Hematopoietic multipotent progenitor cell treated with erythropoietin and hydrocortisone succinate and interleukin-3 and kit ligand, for 17 days (in vitro differentiated cells): ENCODE measurements at regions not wholly inside any gene's neighbourhood (a gene's known extent, or its start where the extent isn't known, plus 50 kb on each side); places are given as distances from the start of the nearest gene placed in this dataset.

Experiments used
- DNase-seq: peaks from one replicate; pipeline ENCODE4 v3.0.0-alpha.2; 2015; ENCODE audit warnings: low spot score

- no peak for DNase-seq
Observed at GRCh38 chr22:49303061-49303735, 524.5 kb downstream of the BRD1 start.

GRCh38 chr22:49302530-49302929 is 525.1 kb downstream of the BRD1 start:
- no peak for DNase-seq

GRCh38 chr22:49302150-49302460 is 525.6 kb downstream of the BRD1 start:
- no peak for DNase-seq

- DNase-seq, result no peak
Observed at GRCh38 chr22:49301398-49302149, 526.1 kb downstream of the BRD1 start.

- DNase-seq, result no peak
Observed at GRCh38 chr22:49300951-49301397, 526.7 kb downstream of the BRD1 start.

GRCh38 chr22:49300241-49300640 is 527.4 kb downstream of the BRD1 start:
- no peak for DNase-seq

GRCh38 chr22:49299821-49300231 is 527.8 kb downstream of the BRD1 start:
- DNase-seq, result no peak

- no peak for DNase-seq
Observed at GRCh38 chr22:49298834-49299750, 528.6 kb downstream of the BRD1 start.

- DNase-seq, result no peak
Observed at GRCh38 chr22:49297871-49298721, 529.6 kb downstream of the BRD1 start.

- no peak for DNase-seq
Observed at GRCh38 chr22:49297286-49297870, 530.3 kb downstream of the BRD1 start.

- DNase-seq, result no peak
Observed at GRCh38 chr22:49296561-49296960, 531.1 kb downstream of the BRD1 start.

GRCh38 chr22:49295851-49296560 is 531.7 kb downstream of the BRD1 start:
- DNase-seq, result no peak

GRCh38 chr22:49295465-49295743 is 532.3 kb downstream of the BRD1 start:
- no peak for DNase-seq

GRCh38 chr22:49294656-49295464 is 532.8 kb downstream of the BRD1 start:
- no peak for DNase-seq

GRCh38 chr22:49292909-49293308 is 534.8 kb downstream of the BRD1 start:
- DNase-seq, result no peak

- no peak for DNase-seq
Observed at GRCh38 chr22:49291781-49292180, 535.9 kb downstream of the BRD1 start.

GRCh38 chr22:49291169-49291568 is 536.5 kb downstream of the BRD1 start:
- no peak for DNase-seq

- DNase-seq, result no peak
Observed at GRCh38 chr22:49290711-49291110, 537.0 kb downstream of the BRD1 start.

GRCh38 chr22:49289822-49290679 is 537.6 kb downstream of the BRD1 start:
- no peak for DNase-seq
